ENCODE measurements at regions not wholly inside any gene's neighbourhood (a gene's known extent, or its start where the extent isn't known, plus 50 kb on each side); places are given as distances from the start of the nearest gene placed in this dataset.

DNA sequence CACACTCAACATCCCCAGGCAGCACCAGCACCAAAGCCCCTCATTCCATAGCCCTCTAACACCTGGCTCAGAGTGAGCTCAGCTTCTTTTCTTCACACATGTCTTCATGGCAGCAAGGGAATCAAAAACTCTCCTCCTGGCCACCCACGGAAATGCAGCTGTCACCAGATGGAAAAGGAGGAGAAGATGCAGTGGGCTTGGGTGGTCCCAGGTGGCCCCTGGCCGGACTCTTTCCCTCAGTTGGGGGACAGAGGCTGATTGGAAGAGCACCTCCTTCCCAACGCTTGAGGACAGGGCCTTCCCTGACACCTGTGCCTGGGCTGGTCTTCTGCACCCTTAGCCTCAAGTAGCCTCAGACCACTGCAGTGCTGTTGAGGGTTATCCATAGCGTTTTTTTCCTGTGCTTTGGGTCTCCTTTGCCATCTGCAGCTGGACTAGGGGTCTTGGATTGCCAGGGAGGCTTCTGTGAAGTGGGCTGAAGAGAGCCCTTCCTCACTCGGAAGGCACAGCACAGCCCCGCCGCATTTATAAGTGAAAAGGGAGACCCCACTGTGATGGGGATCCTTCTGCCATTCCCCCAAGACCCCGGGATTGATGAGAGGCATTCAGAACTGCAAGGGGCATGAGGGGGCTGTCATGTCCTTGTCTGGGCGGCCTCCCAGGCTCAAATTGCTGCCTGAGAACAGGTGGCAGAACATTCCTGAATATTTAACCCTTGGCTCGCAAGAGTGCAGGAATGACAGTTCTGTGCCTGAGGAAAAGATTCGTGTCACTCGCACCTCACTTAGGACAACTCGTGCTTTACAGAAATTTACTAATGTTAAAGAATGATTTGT lies 200.0 kb downstream of the AUH start:
- DNase-seq, result no peak

DNA sequence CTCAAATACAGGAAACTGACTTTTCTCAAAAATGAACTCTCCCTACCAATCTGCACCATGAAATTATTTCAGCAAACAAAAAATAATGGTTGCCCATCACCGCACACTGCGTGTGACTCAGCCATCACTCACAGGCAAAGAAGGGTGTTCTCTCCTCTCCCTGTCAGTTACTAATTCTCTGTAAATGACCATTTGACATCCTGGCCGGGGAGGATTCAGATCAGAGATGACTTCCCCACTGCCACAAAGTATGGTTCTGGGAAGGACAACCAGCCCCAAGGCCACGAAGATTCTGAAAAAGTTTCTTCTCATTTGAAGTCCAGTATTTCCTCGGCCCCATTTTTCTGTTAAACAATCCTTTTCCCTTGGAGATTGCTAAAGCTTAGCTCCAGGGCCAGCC lies 199.4 kb downstream of the AUH start:
- DNase-seq, result peak; percentile 57

DNA sequence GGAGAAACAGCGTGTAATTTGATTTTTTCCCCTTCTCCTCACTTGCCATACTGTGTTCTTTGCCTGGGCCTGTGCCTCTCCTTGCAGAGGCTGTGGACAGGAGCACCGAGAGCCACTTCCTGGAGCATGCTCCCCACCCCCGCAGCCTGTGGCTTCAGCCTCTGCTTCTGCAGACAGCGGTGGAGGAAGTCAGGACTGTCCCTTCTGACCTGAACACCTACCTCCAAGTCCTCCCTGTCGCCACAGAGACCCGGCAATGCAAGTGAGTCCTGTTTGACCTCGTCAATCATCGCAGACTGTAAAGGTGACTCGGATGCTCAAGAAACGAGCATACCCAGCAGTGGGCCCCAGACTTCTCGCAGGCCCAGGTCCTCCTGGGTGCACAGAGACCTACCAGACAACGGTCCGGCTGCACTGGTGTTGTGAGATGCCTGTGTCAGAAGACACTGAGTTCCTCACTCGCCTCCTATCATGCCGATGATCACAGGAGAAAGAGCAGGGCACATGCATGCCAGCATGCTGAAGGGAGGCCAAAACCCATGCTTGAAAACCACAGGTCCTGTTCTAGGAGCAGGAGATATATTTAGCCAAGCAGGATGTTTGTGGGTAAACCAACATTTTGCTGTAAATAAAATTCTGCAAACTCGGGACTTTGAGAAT lies 198.8 kb downstream of the AUH start:
- peak; percentile 77 for DNase-seq

DNA sequence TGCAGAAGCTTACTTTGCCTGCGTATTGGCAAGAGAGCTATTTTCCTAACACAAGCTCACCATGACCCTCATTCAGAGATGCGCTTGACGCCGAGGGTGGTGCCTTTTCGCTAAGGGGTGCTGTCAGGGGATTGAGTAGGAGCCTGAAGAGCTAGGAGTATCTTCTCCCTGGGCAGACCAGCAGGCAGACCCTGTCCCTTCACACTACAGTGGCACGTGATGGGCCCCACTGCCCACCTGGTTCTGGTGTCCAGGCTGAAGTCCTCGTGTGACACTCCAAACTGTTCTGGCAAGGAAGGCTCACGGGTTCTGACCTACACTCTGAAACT lies 198.3 kb downstream of the AUH start:
- DNase-seq, result no peak

DNA sequence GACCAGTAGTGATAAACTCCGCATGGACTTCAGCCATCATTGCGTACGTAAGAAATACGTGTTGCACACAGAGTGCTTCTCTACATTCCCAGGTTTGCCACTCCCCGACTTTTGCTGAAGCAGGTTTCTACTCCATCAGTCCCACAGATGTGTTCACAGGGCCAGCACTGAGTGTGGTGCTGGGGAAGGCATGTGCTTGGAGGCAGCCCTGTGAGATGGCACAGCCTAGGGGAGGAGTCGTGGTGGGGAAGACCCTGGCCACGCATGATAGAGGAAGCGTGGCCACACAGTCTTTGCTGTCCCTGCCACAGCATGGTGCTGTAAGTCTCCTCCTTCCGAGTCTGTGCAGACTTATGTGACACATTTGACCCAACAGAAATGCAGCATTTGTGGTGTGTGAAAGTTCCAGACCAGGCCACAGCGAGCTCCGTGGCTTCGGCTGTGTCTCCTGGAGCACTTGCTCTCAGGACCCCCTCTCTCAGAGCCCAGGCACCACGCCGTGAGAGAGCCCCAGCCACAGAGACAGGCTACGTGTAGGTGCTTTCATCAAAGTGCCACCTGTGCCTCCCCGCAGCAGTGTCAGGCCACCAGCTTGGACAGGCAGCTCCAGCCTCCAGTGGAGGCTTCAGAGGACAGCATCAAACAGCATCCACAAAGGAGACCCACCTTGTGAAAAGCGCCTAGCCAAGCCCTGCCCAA lies 197.8 kb downstream of the AUH start:
- no peak for DNase-seq
